GM21528 (cell line): ENCODE measurements at regions not wholly inside any gene's neighbourhood (a gene's known extent, or its start where the extent isn't known, plus 50 kb on each side); places are given as distances from the start of the nearest gene placed in this dataset.
"Not testable (repeated sequence)": the region's sequence is repeated elsewhere in the genome, so short reads cannot be mapped to it uniquely, and the experiment has no call there.

Experiments
- ATAC-seq: cut with Tn5 transposase; IDR thresholded peaks from one replicate; pipeline ENCODE4 v1.9.1; 2021; ENCODE audit warnings: mild to moderate bottlenecking, moderate library complexity; ENCODE audit not compliant: unreplicated experiment, low FRiP score

DNA sequence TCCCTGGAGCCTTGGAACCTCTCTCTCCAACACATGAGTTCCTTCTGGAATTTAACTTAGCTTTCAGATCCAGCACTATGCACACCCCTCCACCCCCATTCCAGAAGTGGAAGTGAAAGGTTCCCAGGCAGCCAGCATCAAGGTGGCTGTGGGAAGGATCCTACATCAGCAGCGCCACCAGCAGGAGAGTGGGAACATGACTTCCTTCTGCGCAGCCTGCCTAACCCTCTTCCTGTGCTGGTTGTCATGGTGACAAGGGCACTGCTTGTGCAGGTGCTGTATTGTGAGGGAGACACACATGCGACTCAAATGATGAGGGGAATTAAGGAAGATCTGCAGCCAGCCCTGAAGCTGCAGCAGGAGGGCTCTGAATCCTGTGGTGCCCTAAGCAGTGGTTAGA lies 904.5 kb upstream of the API5 start:
- ATAC-seq: no peak

DNA sequence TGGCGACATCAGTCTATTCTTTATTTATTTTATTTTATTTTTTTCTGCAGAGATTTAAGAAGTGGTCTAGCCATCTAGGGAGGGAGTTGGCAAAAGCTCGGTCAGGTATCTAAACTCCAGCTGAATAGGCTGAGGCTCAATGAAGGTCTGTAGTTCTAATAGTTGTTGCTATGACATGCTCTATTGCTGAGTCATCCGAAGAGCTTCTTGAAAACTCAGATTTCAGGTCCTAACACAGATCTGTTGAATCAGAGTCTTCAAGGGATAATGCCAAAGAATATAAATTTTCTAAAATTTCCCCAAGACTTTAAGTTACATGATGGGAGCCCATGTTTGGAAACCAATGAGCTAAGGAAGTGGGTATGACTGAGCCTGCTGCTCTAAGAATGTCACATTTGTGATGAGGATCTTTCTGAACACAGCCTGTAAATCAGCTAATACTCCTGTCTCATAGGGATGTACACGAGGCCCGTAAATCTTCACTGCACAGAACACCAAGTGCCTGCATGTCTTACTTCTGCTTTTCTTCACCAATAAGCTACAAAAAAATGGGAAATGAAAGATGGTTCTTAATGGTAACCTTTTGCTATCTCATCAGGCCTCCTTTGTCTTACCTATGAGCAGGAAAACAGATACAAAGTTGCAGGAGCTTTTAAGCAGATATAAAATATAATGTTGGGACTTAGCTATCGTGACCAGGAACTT lies 901.4 kb upstream of the API5 start:
- no peak for ATAC-seq

DNA sequence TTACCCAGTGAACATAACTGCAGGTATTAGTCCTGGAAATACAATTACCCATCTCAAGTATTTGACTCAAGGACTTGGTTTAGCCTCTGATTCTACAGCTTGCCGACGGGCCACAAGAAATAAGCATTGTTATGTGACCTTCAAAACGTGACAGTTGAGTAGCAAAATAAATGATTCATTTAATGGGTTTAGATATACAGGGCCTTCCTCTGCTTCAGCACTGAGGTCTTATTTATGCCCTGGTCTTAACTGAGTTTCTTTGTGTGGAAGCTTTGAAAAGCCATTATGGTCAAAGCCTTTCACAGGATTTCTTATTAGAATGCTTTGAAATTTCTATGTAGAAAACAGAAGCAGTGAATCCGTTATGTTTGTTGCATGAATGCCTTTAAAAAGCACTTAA lies 899.2 kb upstream of the API5 start:
- no peak for ATAC-seq

DNA sequence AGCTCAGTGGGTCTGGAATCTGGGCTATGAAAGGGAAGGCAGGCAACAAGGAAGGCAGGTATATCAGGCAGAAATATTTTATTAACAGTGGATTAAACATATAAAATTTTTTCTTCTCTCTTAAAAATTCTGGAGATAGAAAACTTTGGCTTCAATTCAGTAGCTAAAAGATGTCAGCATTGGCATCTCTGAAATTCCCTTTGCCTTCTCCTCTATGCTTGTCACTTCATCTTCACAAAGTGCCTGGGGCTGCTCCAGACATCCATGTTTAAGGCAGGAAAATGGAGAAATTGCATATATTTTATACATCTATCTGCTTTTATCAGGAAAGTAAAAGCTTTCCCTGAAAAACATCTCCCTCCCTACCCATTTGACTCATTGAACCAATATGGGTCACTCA lies 894.1 kb upstream of the API5 start:
- ATAC-seq: no peak

DNA sequence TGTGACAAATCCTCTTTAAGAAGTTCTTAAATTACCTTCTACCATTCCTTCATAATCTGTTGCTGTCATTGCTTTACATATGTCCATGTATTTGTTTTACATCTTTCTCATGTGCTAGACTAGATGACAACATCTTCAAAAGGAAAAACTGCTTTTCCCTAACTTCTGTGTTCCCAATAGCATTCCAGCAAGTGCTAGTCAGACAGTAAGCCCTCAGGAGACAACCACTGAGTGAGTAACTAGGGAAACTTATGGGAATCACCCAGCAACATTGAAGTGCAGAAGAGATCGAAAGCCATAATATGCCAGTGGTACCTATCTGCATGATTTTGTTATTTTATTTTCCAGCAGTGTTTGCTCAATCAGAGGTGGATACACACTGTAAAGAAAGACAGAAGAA lies 889.7 kb upstream of the API5 start:
- ATAC-seq: no peak

DNA sequence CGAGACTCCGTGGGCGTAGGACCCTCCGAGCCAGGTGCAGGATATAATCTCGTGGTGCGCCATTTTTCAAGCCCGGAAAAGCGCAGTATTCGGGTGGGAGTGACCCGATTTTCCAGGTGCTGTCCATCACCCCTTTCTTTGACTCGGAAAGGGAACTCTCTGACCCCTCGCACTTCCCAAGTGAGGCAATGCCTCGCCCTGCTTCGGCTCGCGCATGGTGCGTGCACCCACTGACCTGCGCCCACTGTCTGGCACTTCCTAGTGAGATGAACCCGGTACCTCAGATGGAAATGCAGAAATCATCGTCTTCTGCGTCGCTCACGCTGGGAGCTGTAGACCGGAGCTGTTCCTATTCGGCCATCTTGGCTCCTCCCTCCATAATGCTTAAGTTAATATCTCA lies 876.9 kb upstream of the API5 start:
- ATAC-seq: not testable (repeated sequence)

DNA sequence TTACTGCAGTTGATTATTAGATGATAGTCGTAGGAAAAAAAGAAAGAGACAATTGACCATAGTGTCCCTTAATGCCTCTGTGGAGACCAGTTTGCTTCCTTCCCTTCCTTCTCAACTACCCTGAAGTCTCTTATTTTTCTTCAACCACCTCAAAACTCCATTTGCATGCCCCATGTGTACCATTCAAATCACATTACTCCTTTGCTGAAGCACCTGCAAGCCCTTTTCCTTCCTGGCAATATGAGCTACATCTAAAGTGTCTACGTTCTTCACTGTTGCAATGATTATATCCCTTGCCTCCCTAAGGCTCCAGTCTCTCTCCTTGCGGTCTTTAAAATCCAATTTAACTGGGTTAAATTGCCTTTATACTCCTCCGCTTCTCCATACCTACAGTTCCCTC lies 867.4 kb upstream of the API5 start:
- no peak for ATAC-seq

DNA sequence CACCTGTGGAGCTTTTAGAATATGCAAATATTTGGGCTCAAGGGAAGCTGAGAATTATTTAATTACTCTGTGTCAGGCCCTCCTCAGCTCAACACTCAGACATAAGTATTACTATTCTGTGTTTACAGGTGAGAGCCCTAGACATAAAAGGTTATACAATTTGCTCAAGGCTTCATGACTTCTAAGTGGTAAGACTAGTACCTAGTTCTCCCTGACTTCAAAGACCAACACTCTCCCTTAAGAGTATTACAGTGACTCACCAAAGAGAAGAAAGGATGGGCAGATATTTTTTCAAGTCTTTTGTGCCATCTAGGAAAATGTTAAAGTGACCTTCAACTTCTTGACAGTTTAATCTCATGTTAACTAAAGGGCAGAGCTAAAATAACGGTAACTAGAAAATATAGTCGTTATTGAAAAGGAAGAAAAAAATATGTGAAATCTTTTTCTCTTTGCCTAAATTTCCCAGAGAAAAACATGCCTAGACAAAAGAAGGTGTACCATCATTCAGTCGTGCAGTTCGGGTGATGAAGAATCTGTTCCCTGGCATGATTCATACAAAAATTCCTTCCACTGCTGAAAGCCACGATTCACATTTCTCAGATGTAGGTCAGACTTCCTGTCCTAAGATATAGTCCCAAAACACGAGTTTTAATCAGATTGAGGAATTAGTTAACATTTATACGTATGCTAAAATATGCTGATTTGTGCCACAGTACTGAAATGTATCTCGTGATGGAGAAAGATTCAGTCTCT lies 849.1 kb upstream of the API5 start:
- ATAC-seq: no peak

DNA sequence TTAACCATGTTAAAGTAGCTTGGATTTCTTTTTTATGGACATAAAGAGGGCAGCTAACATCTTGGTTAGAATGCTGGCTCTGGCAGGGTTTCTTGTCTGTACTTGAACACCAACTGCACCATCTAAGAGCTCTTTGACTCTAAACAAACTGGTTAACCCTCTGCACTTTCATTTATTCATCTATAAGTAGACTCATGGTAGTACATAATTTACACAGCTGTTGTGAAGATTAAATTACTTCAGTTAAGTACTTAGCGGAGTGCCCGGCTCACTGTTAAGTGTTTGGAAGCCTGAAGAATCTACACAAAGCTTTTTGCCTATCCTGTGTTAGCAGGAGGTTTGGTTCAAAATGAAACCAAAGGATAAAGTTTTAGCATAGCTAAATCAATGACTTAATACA lies 846.2 kb upstream of the API5 start:
- no peak for ATAC-seq

DNA sequence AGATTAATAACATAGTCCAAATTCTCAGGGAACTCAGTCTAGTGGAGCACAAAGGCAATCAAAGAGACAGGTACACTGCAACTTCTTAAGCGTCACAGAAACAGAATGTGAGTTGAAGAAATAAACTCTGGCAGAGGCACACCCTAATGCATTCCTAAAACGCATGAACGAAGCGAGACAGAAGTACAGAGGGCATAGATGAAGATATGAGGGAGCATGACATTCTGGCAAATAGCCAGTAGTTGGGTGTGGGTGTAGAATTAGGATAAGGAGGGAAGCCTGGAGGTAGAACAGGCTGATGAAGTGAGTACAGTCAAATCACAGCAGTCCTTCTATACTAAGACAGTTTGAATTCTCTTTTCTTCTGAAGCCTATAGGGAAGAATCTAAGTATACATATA lies 838.7 kb upstream of the API5 start:
- ATAC-seq: no peak

DNA sequence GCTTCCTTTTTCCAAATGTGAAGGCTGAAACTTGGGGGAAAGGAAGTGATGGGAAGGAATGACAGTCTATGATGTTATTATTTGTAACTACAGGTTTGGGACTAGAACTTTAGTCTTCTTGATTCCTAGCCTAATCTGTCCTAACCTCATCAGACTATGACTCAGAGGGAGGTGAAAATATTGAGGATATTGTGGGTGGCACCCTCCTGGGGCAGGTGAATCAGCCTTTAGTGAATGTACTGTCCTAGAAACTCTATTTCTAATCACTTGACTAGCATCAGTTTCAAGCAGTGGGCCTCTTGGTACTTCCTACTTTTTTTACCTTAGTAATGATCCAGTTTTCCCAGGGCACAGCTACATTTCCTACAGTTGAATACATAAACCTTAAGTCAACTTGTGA lies 829.0 kb upstream of the API5 start:
- ATAC-seq: no peak

DNA sequence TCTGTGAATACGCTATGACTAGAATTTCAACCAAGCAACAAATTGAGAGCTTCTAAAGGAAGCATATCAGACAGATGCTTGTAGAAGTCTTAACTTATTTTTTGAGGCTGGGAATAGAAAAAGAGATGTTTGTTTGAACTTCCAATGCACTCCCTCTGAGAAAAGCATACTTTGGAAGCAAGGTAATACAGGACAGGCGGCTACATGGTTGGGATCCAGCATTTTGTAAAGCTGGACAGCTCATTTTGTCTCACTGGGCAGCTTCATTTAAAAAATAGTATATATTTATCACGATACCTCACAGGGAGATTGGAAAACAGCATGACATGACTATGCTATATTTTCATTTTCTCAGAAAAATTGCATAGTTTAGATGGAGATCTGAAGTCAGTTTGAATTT lies 821.3 kb upstream of the API5 start:
- no peak for ATAC-seq

DNA sequence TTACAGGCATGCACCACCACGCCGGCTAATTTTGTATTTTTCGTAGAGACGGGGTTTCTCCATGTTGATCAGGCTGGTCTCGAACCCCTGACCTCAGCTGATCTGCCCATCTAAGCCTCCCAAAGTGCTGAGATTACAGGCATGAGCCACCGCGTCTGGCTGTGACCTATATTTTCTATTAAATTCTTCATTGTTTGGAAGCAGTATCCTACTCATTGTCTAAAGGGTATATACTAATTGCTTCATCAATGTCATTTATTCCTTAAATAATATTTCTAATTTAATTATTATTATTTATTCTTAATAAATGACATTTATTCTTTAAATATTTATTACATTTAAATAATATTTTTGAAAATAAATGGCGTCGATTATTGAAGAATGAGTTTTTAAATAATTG lies 817.3 kb upstream of the API5 start:
- no peak for ATAC-seq

DNA sequence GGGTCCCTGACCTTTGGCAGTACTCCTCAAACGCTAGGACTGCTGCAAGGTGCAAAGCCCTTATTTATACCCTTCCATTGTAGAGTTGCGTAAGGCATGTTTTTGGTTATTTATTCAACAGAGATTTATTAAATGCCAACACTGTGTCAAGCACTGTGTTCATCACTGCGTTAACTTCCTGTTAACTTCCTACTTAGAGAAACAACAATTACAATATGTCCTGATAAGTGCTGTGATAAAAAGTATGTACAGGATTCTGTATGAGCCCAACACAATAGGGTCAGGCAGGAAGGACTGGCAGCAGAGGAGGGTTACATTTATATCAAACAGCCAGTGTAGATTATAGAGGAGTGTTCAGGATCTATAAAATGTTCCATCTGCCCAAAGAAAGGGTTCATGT lies 812.8 kb upstream of the API5 start:
- ATAC-seq: no peak

DNA sequence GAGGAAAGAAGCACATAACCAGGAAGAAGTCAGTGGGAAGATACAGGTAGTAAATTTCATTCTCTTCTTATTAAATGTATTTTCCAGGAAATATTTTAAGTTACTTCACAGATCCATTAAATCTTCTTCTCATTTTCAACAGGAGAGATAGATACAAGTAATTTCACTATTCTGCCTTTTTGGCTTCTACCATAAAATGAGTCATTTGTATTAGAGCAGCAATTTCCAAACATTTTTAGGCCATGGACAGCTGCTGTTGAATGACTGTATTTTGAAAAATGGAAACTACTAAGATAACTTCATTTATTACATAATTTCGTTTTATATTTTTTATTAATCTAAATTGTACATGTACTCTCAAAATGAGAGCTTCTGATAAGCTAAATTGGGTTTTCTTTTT lies 809.6 kb upstream of the API5 start:
- no peak for ATAC-seq

DNA sequence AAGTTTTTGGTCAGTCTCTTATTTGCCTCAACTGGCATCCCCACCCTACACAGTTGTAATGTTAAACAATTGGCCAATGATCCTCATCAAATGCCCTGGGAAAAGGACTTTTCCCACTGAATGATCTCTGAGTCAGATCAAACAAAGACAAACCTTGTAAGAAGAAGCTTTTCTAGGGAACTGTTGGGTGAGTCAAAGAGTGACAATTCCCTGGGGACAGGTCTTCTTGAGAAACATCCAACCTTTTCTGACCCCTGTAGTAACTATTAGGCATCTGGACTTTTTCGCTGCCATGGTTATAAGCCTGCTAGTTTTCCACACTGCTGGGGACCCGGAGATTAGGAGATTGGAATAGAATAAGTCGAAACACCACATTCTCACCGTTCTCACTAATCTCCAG lies 789.8 kb upstream of the API5 start:
- no peak for ATAC-seq

DNA sequence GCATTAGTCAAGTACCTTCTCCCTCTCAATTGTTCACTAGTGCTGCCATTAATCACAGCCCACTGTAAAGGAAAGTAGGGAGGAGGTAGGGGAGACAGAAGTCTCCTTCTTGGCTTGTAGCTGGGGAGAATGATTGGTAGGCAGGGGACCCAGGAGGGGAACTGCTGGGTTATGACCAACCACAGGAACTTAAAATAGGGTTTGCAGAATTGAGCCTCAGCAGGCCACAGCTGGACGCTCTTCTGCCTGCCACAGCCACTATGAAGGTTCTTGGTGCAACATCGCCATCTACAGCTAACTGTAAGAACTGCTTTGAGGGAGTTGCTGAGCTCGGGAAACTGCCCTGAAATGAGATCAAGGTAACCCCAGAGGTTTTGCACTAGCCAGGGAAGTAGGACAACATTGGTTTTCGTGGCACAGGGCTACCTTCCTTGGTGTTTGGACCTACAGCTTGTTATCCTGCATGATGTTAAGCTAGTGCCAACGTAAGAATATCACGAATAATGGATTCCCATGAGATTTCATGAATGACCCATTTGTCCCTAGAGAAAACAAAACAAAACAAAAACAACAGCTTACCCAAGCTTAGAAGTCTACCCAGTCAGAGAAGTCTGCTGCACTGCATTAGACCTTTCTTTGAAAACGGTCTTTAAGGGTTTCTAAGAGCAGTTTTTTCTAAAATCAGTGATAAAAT lies 787.1 kb upstream of the API5 start:
- ATAC-seq: peak; percentile 92

DNA sequence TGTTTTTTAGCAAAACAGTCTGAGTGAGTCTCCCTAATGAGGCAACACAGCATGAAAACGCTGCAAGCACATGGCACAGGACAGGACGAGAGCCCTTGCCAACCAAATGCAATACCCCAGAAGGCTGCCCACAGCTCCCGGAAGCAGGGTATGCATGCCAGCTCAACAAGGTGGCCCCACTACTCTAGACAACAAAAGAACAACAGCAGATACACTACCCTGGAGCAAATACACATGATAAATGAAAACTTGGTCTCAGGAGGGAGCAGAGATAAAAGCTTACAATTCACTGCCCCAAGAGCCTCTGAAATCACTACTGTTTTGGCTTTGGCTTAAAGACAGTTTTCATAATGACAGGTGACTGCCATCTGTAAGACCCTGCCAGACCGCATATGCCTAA lies 785.4 kb upstream of the API5 start:
- ATAC-seq: no peak

DNA sequence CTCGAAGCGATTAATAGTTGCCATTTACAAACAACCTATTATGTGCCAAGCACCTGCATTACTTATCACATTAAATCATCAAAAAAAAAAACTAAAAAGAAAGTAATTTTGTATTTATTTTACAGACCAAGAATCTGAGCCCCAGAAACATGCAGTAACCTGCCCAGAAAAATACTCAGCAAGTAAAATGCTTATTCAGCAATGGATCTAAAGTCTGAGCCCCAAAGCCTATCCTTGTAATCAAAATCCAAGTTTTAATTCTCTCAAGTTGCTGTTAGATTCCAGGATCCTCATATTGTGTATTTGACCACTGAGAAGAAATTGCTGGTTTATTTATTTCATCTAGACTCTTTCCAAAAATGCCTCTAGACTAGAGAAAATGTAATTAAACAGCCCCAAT lies 783.3 kb upstream of the API5 start:
- ATAC-seq: no peak

DNA sequence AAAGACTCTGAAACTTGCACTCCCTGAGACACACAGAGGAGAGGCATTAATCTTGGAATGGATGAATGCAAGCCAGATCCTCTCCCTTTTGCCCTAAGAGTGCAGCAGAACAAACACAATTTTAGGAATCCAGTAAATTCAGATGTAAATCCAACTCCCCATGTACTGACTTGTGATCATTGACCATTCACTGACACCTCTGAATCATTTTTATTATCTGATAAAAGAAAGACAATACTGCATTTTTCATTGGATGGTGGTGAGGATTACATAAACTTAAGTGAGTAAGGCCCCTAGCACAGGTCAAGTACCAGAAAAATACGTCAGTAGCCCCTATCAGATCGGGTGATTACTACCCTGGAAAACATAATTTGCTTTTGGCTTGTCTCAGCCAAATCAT lies 782.9 kb upstream of the API5 start:
- no peak for ATAC-seq

DNA sequence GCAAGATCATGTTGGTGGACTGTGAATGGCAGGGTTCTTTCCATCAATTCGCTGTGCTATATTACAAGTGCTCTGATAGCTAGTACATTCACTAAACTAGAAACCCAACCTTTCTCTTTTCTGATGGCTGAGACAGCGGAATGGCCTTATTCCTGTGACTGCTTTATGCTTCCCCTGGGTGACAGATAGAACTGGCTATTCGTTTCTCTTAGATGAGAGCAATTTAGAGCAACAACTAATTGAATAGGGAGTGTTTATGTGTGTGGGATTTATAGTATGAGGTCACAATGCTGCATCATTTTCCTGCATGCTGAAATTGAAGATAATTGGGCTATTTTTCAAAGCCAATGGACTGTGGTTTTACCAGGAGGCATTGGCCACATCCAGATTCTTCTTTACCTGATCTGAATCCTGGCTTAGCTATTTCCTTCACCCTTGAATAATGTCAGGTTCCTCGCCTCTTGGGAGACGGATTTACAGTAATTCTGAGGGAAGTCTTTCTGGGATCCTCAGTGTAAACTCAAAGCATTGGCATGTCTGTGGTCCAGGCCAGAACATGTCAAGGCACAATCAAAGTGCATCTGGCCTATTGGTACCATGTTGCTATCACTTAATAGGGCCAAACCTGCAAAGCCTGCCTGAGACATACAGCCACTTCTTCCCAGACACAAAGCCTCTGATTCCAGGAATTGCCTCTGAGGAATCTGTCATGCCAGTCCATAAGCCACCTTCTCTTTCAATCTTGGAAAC lies 775.0 kb upstream of the API5 start:
- ATAC-seq: no peak
